Ishikawa (cell line): ENCODE measurements at regions not wholly inside any gene's neighbourhood (a gene's known extent, or its start where the extent isn't known, plus 50 kb on each side); places are given as distances from the start of the nearest gene placed in this dataset.

ENCODE experiments used
- CEBPB ChIP-seq: IDR thresholded peaks from 2 replicates; pipeline ENCODE4 v1.6.1; 2012
- CREB1 ChIP-seq: IDR thresholded peaks from 2 replicates; pipeline ENCODE4 v1.6.1; 2012; ENCODE audit warnings: low read depth
- EGR1 ChIP-seq: IDR thresholded peaks from 2 replicates; pipeline ENCODE4 v1.6.1; 2012
- EP300 ChIP-seq: IDR thresholded peaks from 2 replicates; pipeline ENCODE4 v1.6.1; 2012; ENCODE audit warnings: borderline replicate concordance
- FOXM1 ChIP-seq: IDR thresholded peaks from 2 replicates; pipeline ENCODE4 v1.6.1; 2012; ENCODE audit warnings: low read depth, borderline replicate concordance
- MAX ChIP-seq: IDR thresholded peaks from 2 replicates; pipeline ENCODE4 v1.6.1; 2012
- NFIC ChIP-seq: IDR thresholded peaks from 2 replicates; pipeline ENCODE4 v1.6.1; 2012
- RAD21 ChIP-seq: IDR thresholded peaks from 2 replicates; pipeline ENCODE4 v1.6.1; 2012; ENCODE audit warnings: low read depth
- REST ChIP-seq: IDR thresholded peaks from 2 replicates; pipeline ENCODE4 v1.6.1; 2012; ENCODE audit warnings: low read depth, mild to moderate bottlenecking
- TAF1 ChIP-seq: IDR thresholded peaks from 2 replicates; pipeline ENCODE4 v1.6.1; 2012; ENCODE audit warnings: low read depth, mild to moderate bottlenecking
- TCF12 ChIP-seq: IDR thresholded peaks from 2 replicates; pipeline ENCODE4 v1.6.1; 2012; ENCODE audit warnings: low read depth
- TEAD4 ChIP-seq: IDR thresholded peaks from 2 replicates; pipeline ENCODE4 v1.6.1; 2012
- USF1 ChIP-seq: IDR thresholded peaks from 2 replicates; pipeline ENCODE4 v1.6.1; 2012
- YY1 ChIP-seq: IDR thresholded peaks from 2 replicates; pipeline ENCODE4 v1.6.1; 2012; ENCODE audit warnings: low read depth
- ZBTB7A ChIP-seq: IDR thresholded peaks from 2 replicates; pipeline ENCODE4 v1.6.1; 2012; ENCODE audit warnings: low read depth

- TF ChIP-seq RAD21, result no peak
- TF ChIP-seq TEAD4, result no peak
- TF ChIP-seq EGR1, result no peak
- no peak for TF ChIP-seq ZBTB7A
- no peak for TF ChIP-seq YY1
- TF ChIP-seq REST, result no peak
- no peak for TF ChIP-seq TAF1
- TF ChIP-seq USF1, result no peak
- no peak for TF ChIP-seq TCF12
- no peak for TF ChIP-seq CREB1
- TF ChIP-seq CEBPB, result no peak
These were observed 277.5 kb upstream of the TBL1XR1 start for GRCh38 chr3:177474652-177475355.

- no peak for TF ChIP-seq TAF1
- TF ChIP-seq REST, result no peak
- TF ChIP-seq FOXM1, result no peak
- TF ChIP-seq EGR1, result no peak
These were observed 278.0 kb upstream of the TBL1XR1 start for GRCh38 chr3:177475356-177475665.

- TF ChIP-seq EGR1 (no peak), ZBTB7A (no peak), RAD21 (no peak), EP300 (no peak), TCF12 (no peak), REST (no peak), MAX (no peak), NFIC (no peak), USF1 (no peak), CREB1 (no peak), TAF1 (no peak), TEAD4 (no peak), FOXM1 (no peak), CEBPB (no peak), YY1 (no peak)
These were observed 279.2 kb upstream of the TBL1XR1 start for GRCh38 chr3:177476495-177476894.

GRCh38 chr3:177476921-177477435, 279.7 kb upstream of the TBL1XR1 start:
- TF ChIP-seq EP300, result no peak
- no peak for TF ChIP-seq FOXM1
- TF ChIP-seq USF1, result no peak
- TF ChIP-seq CEBPB, result no peak
- TF ChIP-seq TEAD4, result no peak
- TF ChIP-seq EGR1, result no peak
